ENCODE measurements at regions not wholly inside any gene's neighbourhood (a gene's known extent, or its start where the extent isn't known, plus 50 kb on each side); places are given as distances from the start of the nearest gene placed in this dataset.

DNA sequence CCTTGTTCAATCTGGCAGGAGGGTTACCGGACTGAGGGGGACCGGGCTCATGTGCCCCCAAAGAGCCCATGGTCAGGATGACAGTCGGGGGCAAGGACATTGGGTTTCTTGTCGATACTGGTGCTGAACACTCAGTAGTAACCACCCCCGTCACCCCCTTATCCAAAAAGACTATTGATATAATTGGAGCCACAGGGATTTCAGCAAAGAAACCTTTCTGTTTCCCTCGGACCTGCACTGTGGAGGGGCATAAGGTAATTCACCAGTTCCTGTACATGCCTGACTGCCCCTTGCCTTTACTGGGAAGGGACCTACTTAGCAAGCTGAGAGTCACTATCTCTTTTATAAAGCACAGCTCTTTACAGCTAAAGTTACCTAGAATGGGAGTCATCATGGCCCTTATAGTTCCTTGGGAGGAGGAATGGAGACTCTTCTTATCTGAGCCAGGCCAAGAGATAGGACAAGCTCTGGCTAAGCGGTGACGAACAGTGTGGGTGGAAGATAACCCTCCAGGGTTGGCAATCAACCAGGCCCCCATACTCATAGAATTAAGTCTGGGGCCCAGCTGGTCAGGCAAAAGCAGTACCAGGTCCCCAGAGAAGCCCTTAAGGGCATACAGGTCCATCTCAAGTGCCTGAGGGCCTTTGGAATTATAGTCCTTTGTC is 603.7 kb downstream of the UQCRFS1 start:
- Mint-ChIP-seq H3K36me3 (no peaks in the 10 kb centered on the region), H3K27ac (no peak overlapping the region)

DNA sequence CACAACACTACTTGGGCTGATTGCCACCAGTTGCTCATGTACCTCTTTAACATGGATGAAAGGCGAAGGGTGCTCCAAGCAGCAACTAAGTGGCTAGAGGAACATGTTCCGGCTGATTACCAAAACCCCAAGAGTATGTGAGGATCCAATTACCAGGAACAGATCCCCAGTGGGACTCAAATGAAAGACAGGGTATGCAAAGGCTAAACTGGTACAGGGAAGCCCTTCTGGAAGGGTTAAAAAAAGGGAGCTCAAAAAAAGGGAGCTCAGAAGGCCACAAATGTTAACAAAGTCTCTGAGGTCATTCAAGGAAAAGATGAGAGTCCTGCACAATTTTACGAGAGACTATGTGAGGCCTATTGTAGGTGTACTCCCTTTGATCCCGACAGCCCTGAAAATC is 604.7 kb downstream of the UQCRFS1 start:
- Mint-ChIP-seq H3K4me1 (no peaks in the 10 kb centered on the region), H3K36me3 (no peaks in the 10 kb centered on the region), H3K27ac (no peak overlapping the region), H3K4me3 (no peak overlapping the region), H3K27me3 (no peaks in the 10 kb centered on the region), H3K9me3 (ENCODE audit: low read depth) (peaks cover 12% of the 10 kb centered on the region)
- no peak for DNase-seq
- ATAC-seq, result no peak
- CTCF ChIA-PET, result no interaction called here

More for the DNA sequence above, 603.7 kb downstream of the UQCRFS1 start:
- ATAC-seq, result no peak
- Mint-ChIP-seq H3K4me1 (no peaks in the 10 kb centered on the region), H3K4me3 (no peak overlapping the region), H3K9me3 (ENCODE audit: low read depth) (peaks cover 9% of the 10 kb centered on the region), H3K27me3 (no peaks in the 10 kb centered on the region)
- no peak for DNase-seq
- CTCF ChIA-PET, result no interaction called here

- H3K27ac Mint-ChIP-seq, result no peak overlapping the region
- peaks cover 12% of the 10 kb centered on the region for H3K9me3 Mint-ChIP-seq (ENCODE audit: low read depth)
- DNase-seq, result no peak
- no peaks in the 10 kb centered on the region for H3K36me3 Mint-ChIP-seq
- no peak for ATAC-seq
- H3K4me3 Mint-ChIP-seq, result no peak overlapping the region
- CTCF ChIA-PET, result no interaction called here
- no peaks in the 10 kb centered on the region for H3K4me1 Mint-ChIP-seq
- H3K27me3 Mint-ChIP-seq, result no peaks in the 10 kb centered on the region
These were observed 605.8 kb downstream of the UQCRFS1 start for GRCh38 chr19:28607066-28607583.

- no peak for ATAC-seq
- Mint-ChIP-seq H3K27me3 (no peaks in the 10 kb centered on the region), H3K4me3 (no peak overlapping the region), H3K4me1 (no peaks in the 10 kb centered on the region), H3K27ac (no peak overlapping the region), H3K36me3 (no peaks in the 10 kb centered on the region), H3K9me3 (ENCODE audit: low read depth) (peaks cover 12% of the 10 kb centered on the region)
- CTCF ChIA-PET, result no interaction called here
- no peak for DNase-seq
These were observed 606.5 kb downstream of the UQCRFS1 start for GRCh38 chr19:28606269-28607032.

GRCh38 chr19:28605501-28606268 is 607.3 kb downstream of the UQCRFS1 start:
- H3K27me3 Mint-ChIP-seq, result no peaks in the 10 kb centered on the region
- no peak overlapping the region for H3K4me3 Mint-ChIP-seq
- no peaks in the 10 kb centered on the region for H3K36me3 Mint-ChIP-seq
- ATAC-seq (no peak), DNase-seq (no peak)
- no peaks in the 10 kb centered on the region for H3K4me1 Mint-ChIP-seq
- CTCF ChIA-PET, result no interaction called here
- H3K27ac Mint-ChIP-seq, result no peak overlapping the region
- H3K9me3 Mint-ChIP-seq (ENCODE audit: low read depth), result peaks cover 12% of the 10 kb centered on the region

- no peaks in the 10 kb centered on the region for H3K27me3 Mint-ChIP-seq
- CTCF ChIA-PET, result no interaction called here
- H3K4me1 Mint-ChIP-seq, result no peaks in the 10 kb centered on the region
- H3K4me3 Mint-ChIP-seq, result no peak overlapping the region
- DNase-seq (no peak), ATAC-seq (no peak)
- H3K9me3 Mint-ChIP-seq (ENCODE audit: low read depth), result peaks cover 11% of the 10 kb centered on the region
- no peaks in the 10 kb centered on the region for H3K36me3 Mint-ChIP-seq
- H3K27ac Mint-ChIP-seq, result no peak overlapping the region
These were observed 609.5 kb downstream of the UQCRFS1 start for GRCh38 chr19:28603453-28603852.

DNA sequence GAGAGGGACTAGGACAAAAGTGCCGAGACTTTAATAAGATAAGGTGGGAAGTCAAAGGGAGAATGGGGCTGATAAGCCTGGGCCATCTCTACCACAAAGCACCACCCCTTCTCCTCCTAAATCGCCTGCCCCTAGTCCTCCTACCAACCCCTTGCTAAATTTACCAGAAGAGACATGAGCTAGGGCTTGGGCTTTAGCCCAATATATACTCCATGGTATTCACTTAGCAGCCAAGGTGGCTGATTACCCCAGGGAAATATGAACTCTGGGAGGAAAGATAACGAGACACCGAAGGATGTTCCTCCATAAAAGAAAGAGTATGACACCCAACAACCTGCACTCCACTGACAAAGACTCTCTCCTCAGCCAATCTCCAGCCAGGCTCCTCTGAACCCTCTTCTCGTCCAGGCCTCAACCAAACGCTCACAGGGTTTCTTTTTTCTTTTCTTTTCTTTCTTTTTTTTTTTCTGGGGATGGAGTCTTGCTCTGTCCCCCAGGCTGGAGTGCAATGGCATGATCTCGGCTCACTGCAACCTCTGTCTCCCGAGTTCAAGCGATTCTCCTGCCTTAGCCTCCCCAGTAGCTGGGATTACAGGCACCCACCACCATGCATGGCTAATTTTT is 610.2 kb downstream of the UQCRFS1 start:
- Mint-ChIP-seq H3K27ac (no peak overlapping the region), H3K4me1 (no peaks in the 10 kb centered on the region), H3K9me3 (ENCODE audit: low read depth) (peaks cover 10% of the 10 kb centered on the region), H3K36me3 (no peaks in the 10 kb centered on the region), H3K4me3 (no peak overlapping the region), H3K27me3 (no peaks in the 10 kb centered on the region)
- no peak for ATAC-seq
- CTCF ChIA-PET, result no interaction called here
- no peak for DNase-seq

DNA sequence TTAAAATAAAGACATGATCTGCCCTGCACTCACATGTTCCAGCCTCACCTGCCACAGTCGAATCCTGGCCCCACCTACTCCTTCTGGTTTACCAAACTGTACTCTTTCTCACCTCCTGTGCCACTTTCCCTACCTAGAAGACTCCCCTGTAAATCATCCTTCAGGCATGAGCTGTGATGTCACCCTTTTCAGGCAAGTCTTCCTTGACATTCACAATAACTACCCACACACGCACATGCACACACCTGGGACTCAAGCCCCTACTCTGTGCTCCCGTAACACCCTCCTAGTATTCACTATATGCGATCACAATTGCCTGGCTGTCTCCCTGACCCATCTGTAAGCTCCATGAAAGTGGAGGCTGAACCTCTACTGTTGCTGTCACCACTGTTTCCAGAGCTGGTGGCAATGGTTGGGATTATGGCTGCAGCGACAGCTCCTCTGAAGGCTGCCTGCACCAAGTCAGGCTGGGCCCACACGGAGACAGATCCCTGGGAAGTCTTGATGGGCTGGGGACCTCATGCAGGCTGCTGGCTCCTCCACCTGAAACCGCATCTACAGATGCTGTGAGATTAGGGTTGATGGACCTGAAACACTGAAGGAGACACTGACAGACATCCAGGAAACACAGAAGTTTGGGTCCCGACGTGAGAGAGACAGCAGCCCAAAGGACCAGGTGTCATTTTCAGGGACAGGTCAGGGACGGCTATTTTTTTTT is 611.1 kb downstream of the UQCRFS1 start:
- DNase-seq (no peak), ATAC-seq (no peak)
- Mint-ChIP-seq H3K9me3 (ENCODE audit: low read depth) (peaks cover 7% of the 10 kb centered on the region), H3K27ac (no peak overlapping the region), H3K27me3 (no peaks in the 10 kb centered on the region), H3K36me3 (no peaks in the 10 kb centered on the region), H3K4me3 (no peak overlapping the region), H3K4me1 (no peaks in the 10 kb centered on the region)
- CTCF ChIA-PET, result no interaction called here

DNA sequence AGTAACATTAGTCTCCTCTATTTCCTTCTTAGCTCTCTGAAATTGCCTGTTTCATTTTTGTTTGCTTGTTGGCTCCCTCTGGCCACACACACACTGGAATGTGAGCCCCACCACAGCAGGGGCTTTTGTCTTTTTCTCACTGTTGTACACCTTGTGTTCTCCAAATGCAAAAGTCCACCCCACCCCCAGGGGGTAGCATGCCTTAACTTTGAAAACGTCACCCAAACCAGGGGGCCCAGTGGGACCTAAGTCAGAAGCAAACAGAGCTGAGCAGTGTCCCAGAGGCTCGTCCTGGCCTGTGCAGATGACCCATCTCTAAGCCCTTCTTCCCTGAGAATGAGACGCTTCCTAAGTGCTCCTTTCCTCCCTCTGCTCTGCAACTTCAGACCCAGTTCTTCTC is 614.1 kb downstream of the UQCRFS1 start:
- Mint-ChIP-seq H3K9me3 (ENCODE audit: low read depth) (peaks cover 8% of the 10 kb centered on the region), H3K27me3 (no peaks in the 10 kb centered on the region), H3K4me1 (no peaks in the 10 kb centered on the region), H3K36me3 (no peaks in the 10 kb centered on the region), H3K4me3 (no peak overlapping the region), H3K27ac (no peak overlapping the region)
- ATAC-seq, result no peak
- CTCF ChIA-PET, result no interaction called here
- no peak for DNase-seq

DNA sequence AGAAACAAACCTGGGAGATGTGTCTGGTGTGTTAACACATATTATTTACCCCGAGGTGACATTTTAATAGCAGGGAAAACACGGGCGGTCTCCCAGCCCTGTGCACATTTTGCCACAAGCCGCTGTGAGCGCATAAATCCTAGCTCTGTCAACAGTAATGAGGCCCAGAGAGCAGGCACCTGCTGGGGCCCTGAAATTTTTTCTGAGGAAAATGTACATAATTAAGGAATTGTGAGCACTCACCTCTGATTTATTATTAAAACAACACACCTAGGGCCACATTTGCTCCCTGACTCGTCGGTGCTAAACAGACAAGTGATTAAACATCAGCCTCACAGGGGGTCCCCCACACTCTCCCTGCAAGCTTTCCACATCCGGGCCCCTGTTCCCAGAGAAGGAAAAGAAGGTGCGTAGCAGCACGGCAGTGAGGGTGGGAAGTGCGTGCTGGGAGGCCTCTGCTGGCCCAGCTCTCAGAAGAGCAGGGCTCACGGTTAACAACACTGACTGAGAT is 616.3 kb downstream of the UQCRFS1 start:
- CTCF ChIA-PET, result no interaction called here
- no peaks in the 10 kb centered on the region for H3K36me3 Mint-ChIP-seq
- ATAC-seq (no peak), DNase-seq (no peak)
- no peaks in the 10 kb centered on the region for H3K4me1 Mint-ChIP-seq
- H3K9me3 Mint-ChIP-seq (ENCODE audit: low read depth), result peaks cover 4% of the 10 kb centered on the region
- no peaks in the 10 kb centered on the region for H3K27me3 Mint-ChIP-seq
- H3K27ac Mint-ChIP-seq, result no peak overlapping the region
- H3K4me3 Mint-ChIP-seq, result no peak overlapping the region

GRCh38 chr19:28595722-28596480 is 617.0 kb downstream of the UQCRFS1 start:
- Mint-ChIP-seq H3K36me3 (no peaks in the 10 kb centered on the region), H3K9me3 (ENCODE audit: low read depth) (peaks cover 4% of the 10 kb centered on the region), H3K4me3 (no peak overlapping the region), H3K27ac (no peak overlapping the region), H3K4me1 (no peaks in the 10 kb centered on the region), H3K27me3 (no peaks in the 10 kb centered on the region)
- CTCF ChIA-PET, result no interaction called here
- ATAC-seq, result no peak
- DNase-seq, result no peak

- no peaks in the 10 kb centered on the region for H3K36me3 Mint-ChIP-seq
- H3K27ac Mint-ChIP-seq, result no peak overlapping the region
- ATAC-seq, result no peak
- no peaks in the 10 kb centered on the region for H3K27me3 Mint-ChIP-seq
- H3K9me3 Mint-ChIP-seq (ENCODE audit: low read depth), result peaks cover 4% of the 10 kb centered on the region
- no peaks in the 10 kb centered on the region for H3K4me1 Mint-ChIP-seq
- no peak overlapping the region for H3K4me3 Mint-ChIP-seq
- CTCF ChIA-PET, result no interaction called here
- no peak for DNase-seq
These were observed 618.2 kb downstream of the UQCRFS1 start for GRCh38 chr19:28594737-28595136.
